ENCODE measurements at regions not wholly inside any gene's neighbourhood (a gene's known extent, or its start where the extent isn't known, plus 50 kb on each side); places are given as distances from the start of the nearest gene placed in this dataset.

- ATAC-seq, result no peak
- 7 to 11% (median 11%) methylated on average over 3 of the region's 3 CpGs for WGBS, 3 donors
- H3K4me1 ChIP-seq, result no peaks in the 10 kb centered on the region
- no peak overlapping the region for H3K27ac ChIP-seq
- H3K36me3 ChIP-seq (ENCODE audit: insufficient read depth in 1 of 2, low read depth in 1 of 2), result no peaks in the 10 kb centered on the region
- intact Hi-C loops (cut with DNase I), result no loop called here
- TF ChIP-seq CTCF (IDR thresholded peaks at IDR 0.05), result no peak
- DNase-seq, result no peak
- H3K4me3 ChIP-seq, result no peak overlapping the region
- H3K27me3 ChIP-seq (ENCODE audit: insufficient read depth in 3 of 3, low read length in 2 of 3), result no peaks in the 10 kb centered on the region
- H3K9me3 ChIP-seq, result no peaks in the 10 kb centered on the region
Measured at GRCh38 chrX:147550217-147550616, 361.5 kb upstream of the FMR1 start.

GRCh38 chrX:147559191-147559590 lies 352.5 kb upstream of the FMR1 start:
- ATAC-seq, result no peak
- H3K36me3 ChIP-seq (ENCODE audit: insufficient read depth in 1 of 2, low read depth in 1 of 2), result no peaks in the 10 kb centered on the region
- no peaks in the 10 kb centered on the region for H3K27me3 ChIP-seq (ENCODE audit: insufficient read depth in 3 of 3, low read length in 2 of 3)
- WGBS, 3 donors, result 42 to 81% (median 55%) methylated on average over 1 of the region's 1 CpG
- no peak overlapping the region for H3K4me3 ChIP-seq
- H3K4me1 ChIP-seq, result no peaks in the 10 kb centered on the region
- no peak for TF ChIP-seq CTCF (IDR thresholded peaks at IDR 0.05)
- H3K27ac ChIP-seq, result no peak overlapping the region
- intact Hi-C loops (cut with DNase I), result no loop called here
- no peaks in the 10 kb centered on the region for H3K9me3 ChIP-seq
- DNase-seq, result no peak

- Histone ChIP-seq H3K9me3 (no peaks in the 10 kb centered on the region), H3K27me3 (ENCODE audit: insufficient read depth in 3 of 3, low read length in 2 of 3) (no peaks in the 10 kb centered on the region), H3K36me3 (ENCODE audit: insufficient read depth in 1 of 2, low read depth in 1 of 2) (no peaks in the 10 kb centered on the region), H3K4me3 (no peak overlapping the region), H3K27ac (no peak overlapping the region), H3K4me1 (no peaks in the 10 kb centered on the region)
- TF ChIP-seq CTCF (IDR thresholded peaks at IDR 0.05), result no peak
- intact Hi-C loops (cut with DNase I), result no loop called here
- ATAC-seq, result no peak
- DNase-seq, result no peak
- 54 to 69% (median 61%) methylated on average over 1 of the region's 1 CpG for WGBS, 3 donors
Measured at GRCh38 chrX:147565237-147565636, 346.5 kb upstream of the FMR1 start.

- H3K27me3 ChIP-seq (ENCODE audit: insufficient read depth in 3 of 3, low read length in 2 of 3), result no peaks in the 10 kb centered on the region
- no peaks in the 10 kb centered on the region for H3K9me3 ChIP-seq
- no peak overlapping the region for H3K27ac ChIP-seq
- whole genome bisulfite sequencing, 3 donors, result 17 to 28% (median 24%) methylated on average over 1 of the region's 1 CpG
- intact Hi-C loops (cut with DNase I), result no loop called here
- no peak for TF ChIP-seq CTCF (IDR thresholded peaks at IDR 0.05)
- H3K36me3 ChIP-seq (ENCODE audit: insufficient read depth in 1 of 2, low read depth in 1 of 2), result no peaks in the 10 kb centered on the region
- no peaks in the 10 kb centered on the region for H3K4me1 ChIP-seq
- H3K4me3 ChIP-seq, result no peak overlapping the region
- no peak for DNase-seq
- ATAC-seq, result no peak
Measured at GRCh38 chrX:147570483-147570882, 341.2 kb upstream of the FMR1 start.

GRCh38 chrX:147573266-147573665 lies 338.5 kb upstream of the FMR1 start:
- TF ChIP-seq CTCF (IDR thresholded peaks at IDR 0.05), result no peak
- Histone ChIP-seq H3K36me3 (ENCODE audit: insufficient read depth in 1 of 2, low read depth in 1 of 2) (no peaks in the 10 kb centered on the region), H3K4me1 (no peaks in the 10 kb centered on the region), H3K9me3 (peaks cover 3% of the 10 kb centered on the region), H3K27ac (no peak overlapping the region), H3K27me3 (ENCODE audit: insufficient read depth in 3 of 3, low read length in 2 of 3) (no peaks in the 10 kb centered on the region), H3K4me3 (no peak overlapping the region)
- DNase-seq (no peak), ATAC-seq (no peak)
- WGBS, 3 donors, result 58 to 84% (median 76%) methylated on average over 4 of the region's 4 CpGs
- intact Hi-C loops (cut with DNase I), result no loop called here
